ENCODE measurements at regions not wholly inside any gene's neighbourhood (a gene's known extent, or its start where the extent isn't known, plus 50 kb on each side); places are given as distances from the start of the nearest gene placed in this dataset.

- TF ChIP-seq, protein P1, sequence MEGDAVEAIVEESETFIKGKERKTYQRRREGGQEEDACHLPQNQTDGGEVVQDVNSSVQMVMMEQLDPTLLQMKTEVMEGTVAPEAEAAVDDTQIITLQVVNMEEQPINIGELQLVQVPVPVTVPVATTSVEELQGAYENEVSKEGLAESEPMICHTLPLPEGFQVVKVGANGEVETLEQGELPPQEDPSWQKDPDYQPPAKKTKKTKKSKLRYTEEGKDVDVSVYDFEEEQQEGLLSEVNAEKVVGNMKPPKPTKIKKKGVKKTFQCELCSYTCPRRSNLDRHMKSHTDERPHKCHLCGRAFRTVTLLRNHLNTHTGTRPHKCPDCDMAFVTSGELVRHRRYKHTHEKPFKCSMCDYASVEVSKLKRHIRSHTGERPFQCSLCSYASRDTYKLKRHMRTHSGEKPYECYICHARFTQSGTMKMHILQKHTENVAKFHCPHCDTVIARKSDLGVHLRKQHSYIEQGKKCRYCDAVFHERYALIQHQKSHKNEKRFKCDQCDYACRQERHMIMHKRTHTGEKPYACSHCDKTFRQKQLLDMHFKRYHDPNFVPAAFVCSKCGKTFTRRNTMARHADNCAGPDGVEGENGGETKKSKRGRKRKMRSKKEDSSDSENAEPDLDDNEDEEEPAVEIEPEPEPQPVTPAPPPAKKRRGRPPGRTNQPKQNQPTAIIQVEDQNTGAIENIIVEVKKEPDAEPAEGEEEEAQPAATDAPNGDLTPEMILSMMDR (IDR thresholded peaks at IDR 0.05; ENCODE audit: low read depth, low read length) = no peak
- DNase-seq (ENCODE audit: extremely low read depth, low read depth) = no peak
Measured at GRCh38 chr19:30178721-30179402, 193.3 kb upstream of the ZNF536 start.

- DNase-seq (ENCODE audit: extremely low read depth, low read depth) = no peak
- TF ChIP-seq, protein P1 (IDR thresholded peaks at IDR 0.05; ENCODE audit: low read depth, low read length) = no peak
Measured at GRCh38 chr19:30180691-30181090, 191.5 kb upstream of the ZNF536 start.

DNA sequence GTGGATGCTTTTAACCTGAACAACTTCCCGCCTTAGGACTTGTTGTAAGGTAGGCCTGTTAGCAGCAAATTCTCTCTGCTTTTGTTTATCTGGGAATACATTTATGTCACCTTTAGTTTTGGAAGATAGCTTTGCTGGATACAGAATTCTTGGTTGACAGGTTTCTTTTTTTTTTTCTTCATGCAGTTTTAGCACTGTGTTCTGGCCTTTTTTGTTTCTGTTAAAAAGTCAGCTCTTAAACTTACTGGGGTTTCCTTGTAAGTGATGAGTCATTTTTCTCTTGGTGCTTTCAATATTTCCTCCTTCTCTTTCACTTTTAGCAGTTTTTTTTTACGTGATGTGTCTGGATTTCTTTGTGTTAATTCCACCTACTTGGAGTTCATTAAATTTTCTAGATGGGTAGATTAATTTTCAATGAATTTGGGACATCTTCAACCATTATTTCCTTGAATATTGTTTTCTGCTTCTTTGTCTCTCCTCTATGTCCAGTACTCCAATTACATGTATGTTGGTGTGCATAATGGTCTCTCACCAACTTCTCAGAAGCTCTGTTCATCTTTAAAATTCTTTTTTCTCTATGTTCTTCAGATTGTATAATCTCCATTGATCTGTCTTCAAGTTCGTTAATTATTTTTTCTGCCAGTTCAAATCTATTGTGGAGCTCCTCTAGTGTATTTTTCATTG lies 188.2 kb upstream of the ZNF536 start:
- TF ChIP-seq, protein P1 (IDR thresholded peaks at IDR 0.05; ENCODE audit: low read depth, low read length) = no peak

GRCh38 chr19:30202060-30202600 lies 170.1 kb upstream of the ZNF536 start:
- no peak for DNase-seq (ENCODE audit: extremely low read depth, low read depth)
- TF ChIP-seq, protein P1 (IDR thresholded peaks at IDR 0.05; ENCODE audit: low read depth, low read length) = no peak

More for the DNA sequence above, 188.2 kb upstream of the ZNF536 start:
- DNase-seq (ENCODE audit: extremely low read depth, low read depth) = no peak

- TF ChIP-seq, protein P1 (IDR thresholded peaks at IDR 0.05; ENCODE audit: low read depth, low read length) = no peak
- no peak for DNase-seq (ENCODE audit: extremely low read depth, low read depth)
Measured at GRCh38 chr19:30204721-30205120, 167.5 kb upstream of the ZNF536 start.

GRCh38 chr19:30206187-30206586 lies 166.0 kb upstream of the ZNF536 start:
- no peak for DNase-seq (ENCODE audit: extremely low read depth, low read depth)
- TF ChIP-seq, protein P1 (IDR thresholded peaks at IDR 0.05; ENCODE audit: low read depth, low read length) = no peak

DNA sequence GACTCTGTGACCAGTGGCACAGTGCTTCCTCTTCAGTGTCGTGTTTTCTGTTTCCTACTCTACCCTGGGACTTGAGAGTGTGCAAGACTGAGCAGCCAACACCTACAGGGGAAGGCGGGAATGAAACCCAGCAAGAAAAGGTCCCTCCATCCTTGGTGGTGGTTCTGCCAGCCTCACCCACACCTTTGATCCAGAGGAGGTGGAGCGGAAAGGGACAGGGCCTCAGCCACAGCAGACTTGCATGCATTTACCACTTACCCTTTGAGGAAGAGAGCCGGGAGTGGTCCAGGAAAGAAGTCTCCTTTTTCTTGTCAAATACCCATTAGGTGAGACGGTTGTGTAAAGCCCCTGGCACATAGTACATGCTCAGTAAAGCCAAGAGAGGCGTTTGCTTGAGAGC lies 164.8 kb upstream of the ZNF536 start:
- TF ChIP-seq, protein P1 (IDR thresholded peaks at IDR 0.05; ENCODE audit: low read depth, low read length) = no peak
- no peak for DNase-seq (ENCODE audit: extremely low read depth, low read depth)

Data from AG09319 (cell line).